Stimulated activated CD4-positive, alpha-beta T cell treated with anti-CD3 and anti-CD28 coated beads, Interleukin-15, amount 100 ng/mL, for 24 hours (primary cell): ENCODE measurements at regions not wholly inside any gene's neighbourhood (a gene's known extent, or its start where the extent isn't known, plus 50 kb on each side); places are given as distances from the start of the nearest gene placed in this dataset.

Experiments used
- DNase-seq: peaks from one replicate; pipeline ENCODE4 v3.0.0-alpha.2; 2020

- no peak for DNase-seq
These were observed 570.0 kb downstream of the MMUT start for GRCh38 chr6:48893048-48893447.

GRCh38 chr6:48891308-48891707 is 571.7 kb downstream of the MMUT start:
- no peak for DNase-seq

- no peak for DNase-seq
These were observed 573.6 kb downstream of the MMUT start for GRCh38 chr6:48889429-48889828.

GRCh38 chr6:48883116-48883515 is 579.9 kb downstream of the MMUT start:
- DNase-seq, result no peak

- DNase-seq, result no peak
These were observed 581.5 kb downstream of the MMUT start for GRCh38 chr6:48881551-48881950.

- DNase-seq, result no peak
These were observed 593.5 kb downstream of the MMUT start for GRCh38 chr6:48869595-48869994.

GRCh38 chr6:48866682-48867081 is 596.4 kb downstream of the MMUT start:
- no peak for DNase-seq

- no peak for DNase-seq
These were observed 602.9 kb downstream of the MMUT start for GRCh38 chr6:48860175-48860574.

- no peak for DNase-seq
These were observed 603.4 kb downstream of the MMUT start for GRCh38 chr6:48859562-48860123.

- DNase-seq, result no peak
These were observed 617.8 kb downstream of the MMUT start for GRCh38 chr6:48845219-48845618.

GRCh38 chr6:48844696-48845095 is 618.4 kb downstream of the MMUT start:
- no peak for DNase-seq

GRCh38 chr6:48840896-48841295 is 622.2 kb downstream of the MMUT start:
- no peak for DNase-seq

- DNase-seq, result no peak
These were observed 623.8 kb downstream of the MMUT start for GRCh38 chr6:48839206-48839605.

GRCh38 chr6:48837744-48838143 is 625.3 kb downstream of the MMUT start:
- no peak for DNase-seq

- DNase-seq, result no peak
These were observed 627.6 kb downstream of the MMUT start for GRCh38 chr6:48835421-48835958.

- DNase-seq, result no peak
These were observed 628.3 kb downstream of the MMUT start for GRCh38 chr6:48834706-48835105.

GRCh38 chr6:48833916-48834315 is 629.1 kb downstream of the MMUT start:
- no peak for DNase-seq

GRCh38 chr6:48826901-48827701 is 636.0 kb downstream of the MMUT start:
- no peak for DNase-seq

- no peak for DNase-seq
These were observed 636.9 kb downstream of the MMUT start for GRCh38 chr6:48826152-48826515.

- no peak for DNase-seq
These were observed 637.4 kb downstream of the MMUT start for GRCh38 chr6:48825501-48826151.

GRCh38 chr6:48818052-48818412 is 645.0 kb downstream of the MMUT start:
- DNase-seq, result no peak

- DNase-seq, result no peak
These were observed 645.6 kb downstream of the MMUT start for GRCh38 chr6:48817333-48818051.

GRCh38 chr6:48814957-48815356 is 648.1 kb downstream of the MMUT start:
- DNase-seq, result no peak
